CD8-positive, alpha-beta memory T cell (primary cell): ENCODE measurements at regions not wholly inside any gene's neighbourhood (a gene's known extent, or its start where the extent isn't known, plus 50 kb on each side); places are given as distances from the start of the nearest gene placed in this dataset.

Experiments
- CTCF ChIA-PET: fragments of 350-600 bp; sonication (Branson Sonifier 250); formaldehyde crosslinking; loops from one replicate; lab custom pipeline; 2021; ENCODE audit warnings: antibody characterized with exemption; lab: Charles Lee
- POLR2A ChIA-PET: fragments of 350-600 bp; sonication (Branson Sonifier 250); formaldehyde crosslinking; loops from one replicate; lab custom pipeline; 2021; ENCODE audit warnings: antibody characterized with exemption; lab: Charles Lee
- DNase-seq, 5 donors: peaks; one replicate each; pipeline versions ENCODE4 v3.0.0 to v3.0.0-alpha.2; 2020 to 2022; ENCODE audit warnings: mixed read lengths in 1 of 5
- H3K27ac ChIP-seq: one replicate; pipeline ENCODE4 v1.7.0; 2013; ENCODE audit warnings: low read depth, mild to moderate bottlenecking, low read length, moderate library complexity
- H3K27me3 ChIP-seq: 2 replicates; pipeline ENCODE4 v1.7.0; 2013; ENCODE audit warnings: low read length, mild to moderate bottlenecking; ENCODE audit not compliant: insufficient read depth, poor library complexity, severe bottlenecking
- H3K36me3 ChIP-seq: 2 replicates; pipeline ENCODE4 v1.7.0; 2013; ENCODE audit warnings: mild to moderate bottlenecking, low read length, moderate library complexity; ENCODE audit not compliant: insufficient read depth
- H3K4me1 ChIP-seq: 2 replicates; pipeline ENCODE4 v1.7.0; 2013; ENCODE audit warnings: mild to moderate bottlenecking, low read length, moderate library complexity; ENCODE audit not compliant: insufficient read depth
- H3K4me3 ChIP-seq: 2 replicates; pipeline ENCODE4 v1.7.0; 2013; ENCODE audit warnings: mild to moderate bottlenecking, low read length
- H3K9me3 ChIP-seq: 2 replicates; pipeline ENCODE4 v1.7.0; 2013; ENCODE audit warnings: mild to moderate bottlenecking, low read length
- H3K27ac Mint-ChIP-seq, 8 donors: one replicate each; pipeline ENCODE4 v1.8.0; 2020 to 2021; ENCODE audit warnings: mixed read lengths in 8 of 8, mild to moderate bottlenecking in 6 of 8, inconsistent platforms in 3 of 8, moderate library complexity in 3 of 8
- H3K27me3 Mint-ChIP-seq, 2 donors: one replicate each; pipeline ENCODE4 v1.8.0; 2020 to 2021; ENCODE audit warnings: mixed read lengths in 2 of 2, mild to moderate bottlenecking in 1 of 2, moderate library complexity in 1 of 2
- H3K36me3 Mint-ChIP-seq, 3 donors: one replicate each; pipeline ENCODE4 v1.8.0; 2020 to 2021; ENCODE audit warnings: mixed read lengths in 3 of 3, inconsistent platforms in 1 of 3, mild to moderate bottlenecking in 1 of 3
- H3K4me1 Mint-ChIP-seq, 3 donors: one replicate each; pipeline ENCODE4 v1.8.0; 2020 to 2021; ENCODE audit warnings: mixed read lengths in 3 of 3, inconsistent platforms in 1 of 3, mild to moderate bottlenecking in 1 of 3
- H3K4me3 Mint-ChIP-seq, 7 donors: one replicate each; pipeline ENCODE4 v1.8.0; 2020 to 2021; ENCODE audit warnings: mixed read lengths in 7 of 7, mild to moderate bottlenecking in 6 of 7, moderate library complexity in 4 of 7, inconsistent platforms in 2 of 7
- H3K9me3 Mint-ChIP-seq, 5 donors: one replicate each; pipeline ENCODE4 v1.8.0; 2020 to 2022; ENCODE audit warnings: mixed read lengths in 5 of 5, mild to moderate bottlenecking in 3 of 5, moderate library complexity in 2 of 5, inconsistent platforms in 1 of 5

GRCh38 chr5:155406815-155407214, 393.3 kb downstream of the KIF4B start:
- Mint-ChIP-seq H3K9me3 (peaks cover 3 to 22% (median 7%) of the 10 kb centered on the region in 5 donors), H3K4me1 (no peaks in the 10 kb centered on the region), H3K27ac (no peak overlapping the region), H3K4me3 (no peak overlapping the region), H3K27me3 (peaks cover 0 to 1% of the 10 kb centered on the region in 2 donors), H3K36me3 (no peaks in the 10 kb centered on the region)
- Histone ChIP-seq H3K4me3 (no peak overlapping the region), H3K27ac (no peak overlapping the region), H3K4me1 (no peaks in the 10 kb centered on the region), H3K27me3 (no peaks in the 10 kb centered on the region), H3K36me3 (no peaks in the 10 kb centered on the region), H3K9me3 (no peaks in the 10 kb centered on the region)
- POLR2A ChIA-PET, result no interaction called here
- CTCF ChIA-PET, result interaction anchor here (0.6 kb wide), 1 partner anchor 620 kb away, joined by 3 read pairs; no protein-coding TSS in a partner anchor
- no peak for DNase-seq

GRCh38 chr5:155408465-155408864, 394.9 kb downstream of the KIF4B start:
- peaks cover 0 to 1% of the 10 kb centered on the region in 2 donors for H3K27me3 Mint-ChIP-seq

DNA sequence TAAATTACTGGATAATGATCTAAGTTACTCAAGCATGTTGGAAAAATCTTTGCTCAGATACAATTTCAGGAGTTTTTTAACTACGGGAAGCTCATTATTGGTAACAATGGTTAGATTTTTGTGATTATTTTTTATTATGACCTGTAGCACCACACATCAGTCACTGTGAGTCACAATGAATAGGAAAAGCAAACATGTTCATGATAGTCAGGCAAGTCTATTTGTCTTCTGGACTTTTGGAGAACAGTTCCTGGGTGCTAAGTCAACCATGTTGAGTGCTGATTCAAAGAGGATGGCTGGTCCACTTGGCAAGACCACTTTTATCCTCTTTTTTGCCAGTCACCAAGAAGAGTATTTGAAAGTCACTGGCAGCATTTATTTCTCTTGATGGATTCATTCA, 403.2 kb downstream of the KIF4B start:
- no peaks in the 10 kb centered on the region for H3K27me3 ChIP-seq
- no peak overlapping the region for H3K4me3 ChIP-seq
- no peak for DNase-seq
- no peaks in the 10 kb centered on the region for H3K27me3 Mint-ChIP-seq
- no peak overlapping the region for H3K27ac Mint-ChIP-seq
- no peaks in the 10 kb centered on the region for H3K4me1 Mint-ChIP-seq
- CTCF ChIA-PET, result no interaction called here
- no peaks in the 10 kb centered on the region for H3K4me1 ChIP-seq
- peaks cover 0 to 4% (median 0%) of the 10 kb centered on the region in 5 donors for H3K9me3 Mint-ChIP-seq
- H3K36me3 ChIP-seq, result no peaks in the 10 kb centered on the region
- H3K27ac ChIP-seq, result no peak overlapping the region
- no peaks in the 10 kb centered on the region for H3K36me3 Mint-ChIP-seq
- no peaks in the 10 kb centered on the region for H3K9me3 ChIP-seq
- POLR2A ChIA-PET, result no interaction called here
- no peak overlapping the region for H3K4me3 Mint-ChIP-seq

More at GRCh38 chr5:155408465-155408864, 394.9 kb downstream of the KIF4B start:
- Mint-ChIP-seq H3K4me3 (no peak overlapping the region), H3K4me1 (no peaks in the 10 kb centered on the region), H3K9me3 (peaks cover 3 to 19% (median 6%) of the 10 kb centered on the region in 5 donors), H3K36me3 (no peaks in the 10 kb centered on the region), H3K27ac (peak overlapping the region in 1 of 8 donors; percentile 72)
- no peak overlapping the region for H3K27ac ChIP-seq
- CTCF ChIA-PET, result no interaction called here
- no peaks in the 10 kb centered on the region for H3K4me1 ChIP-seq
- H3K9me3 ChIP-seq, result no peaks in the 10 kb centered on the region
- no peaks in the 10 kb centered on the region for H3K36me3 ChIP-seq
- H3K4me3 ChIP-seq, result no peak overlapping the region
- POLR2A ChIA-PET, result no interaction called here
- no peak for DNase-seq
- no peaks in the 10 kb centered on the region for H3K27me3 ChIP-seq

DNA sequence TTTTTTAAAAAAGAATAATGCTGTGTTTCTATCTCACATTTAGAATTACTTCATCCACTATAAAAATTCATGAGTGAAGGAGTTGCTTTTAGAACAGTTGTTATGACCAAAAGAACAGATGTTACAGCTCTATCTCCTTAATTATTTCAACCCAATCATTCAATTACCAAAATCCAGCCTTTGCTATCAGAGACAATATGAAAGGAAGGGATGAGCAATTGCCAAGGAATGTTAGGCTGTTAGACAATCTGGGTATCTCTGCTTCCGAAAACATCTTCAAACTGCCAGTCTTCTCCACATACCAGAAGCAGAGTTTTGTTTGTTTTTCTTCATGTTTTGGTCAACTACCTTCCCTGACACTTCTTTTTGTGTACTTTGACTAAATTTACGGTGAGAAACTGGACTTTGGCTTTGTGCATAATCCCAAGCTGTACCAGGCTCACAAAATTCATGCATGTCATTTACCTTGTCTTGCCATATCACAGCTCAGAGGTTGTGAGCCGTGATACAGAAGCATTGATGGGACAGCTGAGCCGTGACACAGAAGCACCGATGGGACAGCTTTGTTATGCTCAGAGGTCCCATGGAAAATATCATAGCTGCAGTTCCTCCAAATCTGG, 405.5 kb downstream of the KIF4B start:
- CTCF ChIA-PET, result no interaction called here
- H3K27me3 ChIP-seq, result no peaks in the 10 kb centered on the region
- no peak overlapping the region for H3K27ac ChIP-seq
- no peak overlapping the region for H3K4me3 ChIP-seq
- Mint-ChIP-seq H3K27ac (no peak overlapping the region), H3K36me3 (no peaks in the 10 kb centered on the region), H3K27me3 (no peaks in the 10 kb centered on the region), H3K9me3 (peaks cover 0 to 4% (median 0%) of the 10 kb centered on the region in 5 donors), H3K4me3 (no peak overlapping the region), H3K4me1 (no peaks in the 10 kb centered on the region)
- H3K9me3 ChIP-seq, result no peaks in the 10 kb centered on the region
- no peaks in the 10 kb centered on the region for H3K36me3 ChIP-seq
- H3K4me1 ChIP-seq, result no peaks in the 10 kb centered on the region
- POLR2A ChIA-PET, result no interaction called here
- no peak for DNase-seq

DNA sequence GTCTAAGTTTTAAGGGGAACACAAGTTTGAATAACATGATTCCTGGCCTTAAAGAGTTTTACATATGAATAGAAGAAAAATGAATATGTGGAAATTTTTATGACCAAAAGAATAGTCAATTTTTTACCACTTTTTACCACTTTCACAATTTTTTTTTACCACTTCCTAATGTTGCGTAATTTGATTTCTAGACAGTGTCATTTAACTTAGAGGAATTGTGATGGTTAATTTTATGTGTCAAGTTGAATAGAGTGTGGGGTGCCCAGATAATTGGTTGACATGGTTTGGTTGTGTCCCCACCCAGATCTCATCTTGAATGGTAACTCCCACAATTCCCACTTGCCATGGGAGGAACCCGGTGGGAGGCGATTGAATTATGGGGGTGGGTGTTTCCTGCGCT, 416.6 kb downstream of the KIF4B start:
- no peak for DNase-seq
- no peaks in the 10 kb centered on the region for H3K27me3 ChIP-seq
- no peaks in the 10 kb centered on the region for H3K36me3 Mint-ChIP-seq
- no peaks in the 10 kb centered on the region for H3K9me3 ChIP-seq
- H3K4me3 ChIP-seq, result no peak overlapping the region
- no peak overlapping the region for H3K4me3 Mint-ChIP-seq
- H3K4me1 Mint-ChIP-seq, result no peaks in the 10 kb centered on the region
- no peaks in the 10 kb centered on the region for H3K36me3 ChIP-seq
- peaks cover 0 to 2% (median 0%) of the 10 kb centered on the region in 5 donors for H3K9me3 Mint-ChIP-seq
- CTCF ChIA-PET, result no interaction called here
- POLR2A ChIA-PET, result no interaction called here
- no peaks in the 10 kb centered on the region for H3K27me3 Mint-ChIP-seq
- H3K4me1 ChIP-seq, result no peaks in the 10 kb centered on the region
- H3K27ac ChIP-seq, result no peak overlapping the region
- H3K27ac Mint-ChIP-seq, result no peak overlapping the region

DNA sequence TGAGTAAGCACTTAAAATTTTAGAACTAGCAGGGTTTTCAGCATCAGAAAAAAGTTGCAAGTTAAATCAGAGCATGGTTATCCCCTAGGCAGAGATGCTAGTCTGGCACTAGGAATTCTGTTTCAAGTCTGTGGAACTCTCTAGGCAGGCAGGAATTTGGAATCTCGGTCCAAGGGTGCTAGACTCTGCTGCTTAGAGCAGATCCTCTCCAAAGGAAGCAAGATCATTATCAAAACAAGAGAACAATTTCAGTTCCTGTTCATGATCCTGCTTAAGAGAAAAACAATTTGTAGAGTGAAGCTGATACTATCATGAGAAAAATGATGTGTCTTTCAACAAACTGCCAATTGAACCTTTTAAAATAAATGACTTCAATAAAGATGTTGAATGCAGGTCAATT, 420.7 kb downstream of the KIF4B start:
- H3K27ac ChIP-seq, result no peak overlapping the region
- DNase-seq, result no peak

GRCh38 chr5:155434681-155435080, 421.1 kb downstream of the KIF4B start:
- POLR2A ChIA-PET, result no interaction called here
- no peaks in the 10 kb centered on the region for H3K9me3 ChIP-seq
- no peak overlapping the region for H3K27ac Mint-ChIP-seq
- CTCF ChIA-PET, result no interaction called here
- H3K4me1 Mint-ChIP-seq, result no peaks in the 10 kb centered on the region
- H3K36me3 Mint-ChIP-seq, result no peaks in the 10 kb centered on the region
- no peaks in the 10 kb centered on the region for H3K27me3 ChIP-seq
- H3K36me3 ChIP-seq, result no peaks in the 10 kb centered on the region
- H3K4me3 ChIP-seq, result no peak overlapping the region
- no peaks in the 10 kb centered on the region for H3K27me3 Mint-ChIP-seq
- H3K9me3 Mint-ChIP-seq, result peaks cover 0 to 3% (median 3%) of the 10 kb centered on the region in 5 donors
- no peak for DNase-seq
- no peaks in the 10 kb centered on the region for H3K4me1 ChIP-seq
- no peak overlapping the region for H3K27ac ChIP-seq
- H3K4me3 Mint-ChIP-seq, result no peak overlapping the region

More for the DNA sequence above, 420.7 kb downstream of the KIF4B start:
- Mint-ChIP-seq H3K4me3 (no peak overlapping the region), H3K4me1 (no peaks in the 10 kb centered on the region), H3K27me3 (no peaks in the 10 kb centered on the region), H3K27ac (no peak overlapping the region), H3K9me3 (peaks cover 0 to 3% (median under 1%) of the 10 kb centered on the region in 5 donors), H3K36me3 (no peaks in the 10 kb centered on the region)
- no peaks in the 10 kb centered on the region for H3K9me3 ChIP-seq
- H3K27me3 ChIP-seq, result no peaks in the 10 kb centered on the region
- no peak overlapping the region for H3K4me3 ChIP-seq
- no peaks in the 10 kb centered on the region for H3K4me1 ChIP-seq
- POLR2A ChIA-PET, result no interaction called here
- no peaks in the 10 kb centered on the region for H3K36me3 ChIP-seq
- CTCF ChIA-PET, result no interaction called here

DNA sequence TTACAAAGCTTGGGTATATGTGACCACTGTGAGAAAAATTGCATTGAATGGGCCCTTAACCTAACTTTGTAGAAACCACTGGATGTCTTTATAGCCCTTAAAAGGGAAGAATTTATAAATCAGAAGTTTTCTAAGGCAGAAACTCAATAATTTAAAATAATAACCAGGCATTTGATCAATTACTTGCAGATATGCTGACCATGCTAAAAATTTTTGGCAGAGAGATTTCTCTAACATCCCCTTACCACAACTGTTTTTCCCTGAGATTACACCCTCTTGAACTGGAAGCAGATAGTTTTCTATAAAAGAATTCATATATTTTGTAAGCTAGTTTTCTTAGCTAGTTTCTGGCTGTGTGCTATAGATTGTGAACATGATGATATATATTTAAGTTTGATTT, 428.3 kb downstream of the KIF4B start:
- Histone ChIP-seq H3K4me3 (no peak overlapping the region), H3K27me3 (no peaks in the 10 kb centered on the region), H3K27ac (no peak overlapping the region), H3K9me3 (no peaks in the 10 kb centered on the region), H3K36me3 (no peaks in the 10 kb centered on the region), H3K4me1 (no peaks in the 10 kb centered on the region)
- no peak overlapping the region for H3K4me3 Mint-ChIP-seq
- POLR2A ChIA-PET, result no interaction called here
- no peaks in the 10 kb centered on the region for H3K27me3 Mint-ChIP-seq
- H3K9me3 Mint-ChIP-seq, result peaks cover 0 to 3% (median 2%) of the 10 kb centered on the region in 5 donors
- no peak overlapping the region for H3K27ac Mint-ChIP-seq
- no peak for DNase-seq
- CTCF ChIA-PET, result no interaction called here
- no peaks in the 10 kb centered on the region for H3K36me3 Mint-ChIP-seq
- H3K4me1 Mint-ChIP-seq, result no peaks in the 10 kb centered on the region
